ENCODE measurements at regions not wholly inside any gene's neighbourhood (a gene's known extent, or its start where the extent isn't known, plus 50 kb on each side); places are given as distances from the start of the nearest gene placed in this dataset.

GRCh38 chr6:113402544-113402943 lies 454.6 kb upstream of the MARCKS start:
- no peak overlapping the region for H3K4me3 ChIP-seq (ENCODE audit: low read depth, low read length)
- TF ChIP-seq CTCF (IDR thresholded peaks at IDR 0.05; ENCODE audit: low read depth, low read length): no peak

- TF ChIP-seq CTCF (IDR thresholded peaks at IDR 0.05; ENCODE audit: low read depth, low read length): no peak
- no peak overlapping the region for H3K4me3 ChIP-seq (ENCODE audit: low read depth, low read length)
Observed at GRCh38 chr6:113403966-113404595, 453.1 kb upstream of the MARCKS start.

GRCh38 chr6:113405326-113406047 lies 451.7 kb upstream of the MARCKS start:
- TF ChIP-seq CTCF (IDR thresholded peaks at IDR 0.05; ENCODE audit: low read depth, low read length): no peak
- no peak overlapping the region for H3K4me3 ChIP-seq (ENCODE audit: low read depth, low read length)

GRCh38 chr6:113406048-113406695 lies 451.0 kb upstream of the MARCKS start:
- no peak for TF ChIP-seq CTCF (IDR thresholded peaks at IDR 0.05; ENCODE audit: low read depth, low read length)
- no peak overlapping the region for H3K4me3 ChIP-seq (ENCODE audit: low read depth, low read length)

- no peak overlapping the region for H3K4me3 ChIP-seq (ENCODE audit: low read depth, low read length)
- TF ChIP-seq CTCF (IDR thresholded peaks at IDR 0.05; ENCODE audit: low read depth, low read length): no peak
Observed at GRCh38 chr6:113411011-113411410, 446.1 kb upstream of the MARCKS start.

GRCh38 chr6:113412589-113413357 lies 444.4 kb upstream of the MARCKS start:
- no peak for TF ChIP-seq CTCF (IDR thresholded peaks at IDR 0.05; ENCODE audit: low read depth, low read length)
- H3K4me3 ChIP-seq (ENCODE audit: low read depth, low read length): no peak overlapping the region
